Stimulated activated CD8-positive, alpha-beta memory T cell treated with anti-CD3 and anti-CD28 coated beads, Interleukin-4, amount 100 ng/mL, for 24 hours (primary cell): ENCODE measurements at regions not wholly inside any gene's neighbourhood (a gene's known extent, or its start where the extent isn't known, plus 50 kb on each side); places are given as distances from the start of the nearest gene placed in this dataset.

Experiments used
- DNase-seq: peaks from one replicate; pipeline ENCODE4 v3.0.0-alpha.2; 2020; ENCODE audit warnings: low read depth

DNA sequence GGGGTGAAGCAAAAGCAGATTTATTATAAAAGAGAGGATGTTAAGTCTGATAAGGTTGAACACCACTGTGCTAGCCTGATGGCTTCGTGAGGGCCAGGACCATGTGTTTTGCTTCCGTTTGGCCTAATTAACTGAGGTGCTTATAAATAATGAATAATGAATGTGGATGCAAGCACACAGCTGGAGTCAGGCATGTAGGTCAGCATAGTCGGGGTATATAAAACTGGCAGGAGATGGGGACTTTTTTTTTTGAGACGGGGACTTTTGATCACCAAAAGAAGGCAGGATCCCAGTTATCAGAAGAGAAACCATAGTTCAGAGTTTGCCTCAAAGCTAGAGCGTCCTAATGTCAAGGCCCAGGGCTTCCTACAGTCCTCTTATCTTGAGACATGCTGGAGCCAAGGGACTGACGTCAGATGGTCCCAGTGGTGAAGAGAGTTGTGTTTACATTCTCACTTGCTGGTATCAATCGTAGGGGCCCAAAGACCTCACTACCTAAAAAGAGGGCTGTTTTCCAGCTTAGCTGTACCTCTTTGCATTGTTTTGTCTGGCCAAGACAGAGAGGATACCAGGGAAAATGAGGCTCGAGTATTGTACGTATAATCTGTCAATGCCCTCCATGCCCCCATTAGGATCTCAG lies 50.4 kb downstream of the RTL9 start:
- DNase-seq = no peak

- no peak for DNase-seq
These were observed 51.3 kb downstream of the RTL9 start for GRCh38 chrX:110409925-110410324.

DNA sequence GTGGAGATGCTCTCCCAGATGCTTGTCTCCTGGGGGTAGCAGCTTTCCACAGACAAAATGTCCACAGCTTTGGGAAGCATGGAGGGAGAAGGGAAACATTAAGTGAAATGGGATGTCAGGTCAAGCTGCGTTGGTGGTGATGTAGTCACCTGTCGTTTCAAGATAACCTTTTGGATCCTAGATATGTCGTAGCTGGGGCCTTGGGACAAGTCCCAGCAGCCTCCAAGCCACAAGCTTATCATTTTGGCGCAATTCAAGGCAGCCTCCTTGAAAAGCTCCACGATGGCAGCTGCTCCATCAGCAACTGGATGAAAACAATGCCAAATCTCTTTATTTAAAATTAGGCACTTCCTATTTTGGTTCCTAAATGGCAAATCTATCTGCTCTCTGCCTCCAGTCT lies 52.0 kb downstream of the RTL9 start:
- DNase-seq = no peak

GRCh38 chrX:110412971-110413726 lies 54.5 kb downstream of the RTL9 start:
- DNase-seq = peak; percentile 44

- no peak for DNase-seq
These were observed 55.1 kb downstream of the RTL9 start for GRCh38 chrX:110413727-110414124.

GRCh38 chrX:110414273-110414672 lies 55.6 kb downstream of the RTL9 start:
- DNase-seq = no peak

- no peak for DNase-seq
These were observed 56.2 kb downstream of the RTL9 start for GRCh38 chrX:110414679-110415439.

- DNase-seq = no peak
These were observed 57.0 kb downstream of the RTL9 start for GRCh38 chrX:110415440-110416170.

DNA sequence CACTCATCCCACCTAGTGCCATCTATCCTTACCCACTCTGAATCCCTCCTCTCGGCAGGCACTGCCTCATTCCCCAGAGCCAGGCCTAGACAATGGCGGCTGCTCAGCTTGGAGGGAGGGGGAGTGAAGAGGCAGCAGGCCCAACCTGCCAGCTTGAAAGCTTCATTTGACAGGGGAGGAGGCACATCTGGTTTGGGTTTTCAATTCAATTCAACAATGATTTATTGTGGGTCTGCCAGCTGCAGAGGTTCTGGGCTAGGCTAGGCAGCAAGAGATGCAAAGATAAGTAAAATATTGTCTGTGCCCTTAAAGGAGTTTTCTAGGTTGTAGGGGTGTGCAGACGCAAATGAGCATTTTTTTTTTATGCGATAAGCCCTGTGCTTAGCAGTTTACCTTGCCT lies 58.5 kb downstream of the RTL9 start:
- no peak for DNase-seq

GRCh38 chrX:110418316-110419235 lies 59.9 kb downstream of the RTL9 start:
- DNase-seq = no peak

DNA sequence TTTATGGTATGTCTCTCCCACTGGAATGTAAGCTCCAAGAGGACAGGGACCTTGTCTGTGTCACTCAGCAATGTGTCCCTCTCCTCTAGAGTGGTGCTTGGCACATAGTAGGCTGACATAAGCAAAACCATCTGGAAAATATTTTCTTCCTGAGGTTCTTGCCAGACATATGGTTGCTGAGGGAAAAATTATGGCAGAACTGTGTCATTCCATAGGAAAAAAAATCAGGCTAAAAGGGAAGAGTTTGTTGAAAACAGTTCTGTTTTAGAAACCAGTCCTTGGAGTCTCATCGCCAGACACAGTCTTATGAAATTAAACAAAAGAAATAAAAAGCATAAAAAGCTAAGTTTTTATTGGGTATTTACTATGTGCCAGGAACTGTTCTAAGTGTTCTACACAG lies 60.9 kb downstream of the RTL9 start:
- no peak for DNase-seq

DNA sequence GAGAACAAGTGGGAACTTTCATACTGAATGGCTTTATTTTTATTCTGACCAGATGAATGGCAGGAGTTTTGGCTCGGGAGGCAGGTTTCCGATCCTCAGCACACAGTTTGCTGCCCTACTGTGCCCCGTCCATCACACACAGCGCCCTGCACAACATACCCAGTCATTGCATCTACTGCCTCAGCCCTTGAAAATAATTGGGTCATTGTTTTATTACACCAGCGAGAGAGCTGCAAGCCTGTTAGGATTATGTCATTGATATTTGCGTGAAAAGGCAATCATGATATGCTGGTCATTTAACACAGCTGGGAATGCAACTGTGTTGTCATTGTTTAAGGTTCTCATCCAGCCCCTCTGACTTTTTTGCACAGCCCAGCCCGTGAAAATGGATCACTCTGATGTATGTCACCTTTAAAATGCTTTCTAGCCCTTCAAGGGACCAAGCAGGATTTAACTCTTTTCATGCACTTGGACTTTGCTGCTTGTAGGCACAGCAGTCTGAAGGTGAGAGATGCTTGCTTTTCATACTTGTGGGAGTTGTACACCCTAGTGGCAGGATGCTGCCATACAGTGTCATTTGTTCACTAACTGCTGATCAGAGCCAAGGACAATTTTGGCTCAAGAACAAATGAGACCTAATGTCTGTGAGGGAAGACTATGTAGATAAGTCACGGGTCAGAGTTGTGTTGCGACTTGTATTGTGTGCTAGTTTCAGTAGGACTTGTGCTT lies 62.3 kb downstream of the RTL9 start:
- no peak for DNase-seq

GRCh38 chrX:110421500-110422455 lies 63.1 kb downstream of the RTL9 start:
- DNase-seq = no peak

- DNase-seq = no peak
These were observed 66.8 kb downstream of the RTL9 start for GRCh38 chrX:110425222-110426154.

DNA sequence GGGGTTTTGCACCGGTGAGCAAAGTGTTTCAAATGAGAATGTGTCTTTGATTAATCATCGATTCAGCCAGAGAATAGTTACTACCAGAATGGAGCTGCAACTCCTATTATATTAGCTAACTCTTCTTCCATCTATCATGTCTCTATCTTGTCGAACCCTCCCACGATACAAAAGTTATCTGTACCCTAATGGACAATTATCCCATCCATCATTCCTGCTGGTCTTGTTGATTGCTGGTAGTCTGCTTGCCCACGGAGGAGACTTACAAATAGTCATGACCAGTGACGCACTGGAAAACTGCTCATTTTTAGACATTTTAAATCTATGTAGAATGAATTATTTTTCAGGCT lies 67.5 kb downstream of the RTL9 start:
- no peak for DNase-seq

DNA sequence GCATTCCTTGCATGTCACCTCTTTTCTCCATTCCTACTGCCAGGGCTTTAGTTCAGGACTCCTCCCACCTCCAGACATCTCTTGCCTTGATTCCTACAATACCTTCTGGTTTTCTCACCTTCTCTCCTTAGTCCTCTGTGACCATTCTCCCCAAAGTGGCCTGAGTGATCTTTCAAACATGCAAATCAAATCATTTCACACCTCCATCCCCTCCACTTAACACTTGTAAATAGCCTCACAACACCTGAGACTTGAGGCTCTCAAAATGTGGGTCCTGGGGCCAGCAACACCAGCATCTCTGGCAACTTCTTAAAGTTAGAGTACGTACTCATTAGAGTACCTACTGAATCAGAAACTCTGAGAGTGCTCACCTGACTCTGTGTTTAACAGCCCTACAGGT lies 68.4 kb downstream of the RTL9 start:
- no peak for DNase-seq

GRCh38 chrX:110428144-110428543 lies 69.5 kb downstream of the RTL9 start:
- no peak for DNase-seq

- DNase-seq = no peak
These were observed 71.8 kb downstream of the RTL9 start for GRCh38 chrX:110430293-110431076.
